AG09319 (cell line): ENCODE measurements at regions not wholly inside any gene's neighbourhood (a gene's known extent, or its start where the extent isn't known, plus 50 kb on each side); places are given as distances from the start of the nearest gene placed in this dataset.
A peak's percentile ranks its signal among the peaks of the same experiment; 100 is the strongest.

ENCODE experiments used
- DNase-seq: peaks from one replicate; pipeline ENCODE4 v3.0.0-alpha.2; 2010; ENCODE audit warnings: low read depth; ENCODE audit errors: extremely low read depth
- TF ChIP-seq, protein P1 (sequence below): IDR thresholded peaks from 2 replicates; pipeline ENCODE4 v1.5.1; 2011; ENCODE audit warnings: low read depth, mild to moderate bottlenecking, inconsistent platforms, low read length, moderate library complexity

DNA sequence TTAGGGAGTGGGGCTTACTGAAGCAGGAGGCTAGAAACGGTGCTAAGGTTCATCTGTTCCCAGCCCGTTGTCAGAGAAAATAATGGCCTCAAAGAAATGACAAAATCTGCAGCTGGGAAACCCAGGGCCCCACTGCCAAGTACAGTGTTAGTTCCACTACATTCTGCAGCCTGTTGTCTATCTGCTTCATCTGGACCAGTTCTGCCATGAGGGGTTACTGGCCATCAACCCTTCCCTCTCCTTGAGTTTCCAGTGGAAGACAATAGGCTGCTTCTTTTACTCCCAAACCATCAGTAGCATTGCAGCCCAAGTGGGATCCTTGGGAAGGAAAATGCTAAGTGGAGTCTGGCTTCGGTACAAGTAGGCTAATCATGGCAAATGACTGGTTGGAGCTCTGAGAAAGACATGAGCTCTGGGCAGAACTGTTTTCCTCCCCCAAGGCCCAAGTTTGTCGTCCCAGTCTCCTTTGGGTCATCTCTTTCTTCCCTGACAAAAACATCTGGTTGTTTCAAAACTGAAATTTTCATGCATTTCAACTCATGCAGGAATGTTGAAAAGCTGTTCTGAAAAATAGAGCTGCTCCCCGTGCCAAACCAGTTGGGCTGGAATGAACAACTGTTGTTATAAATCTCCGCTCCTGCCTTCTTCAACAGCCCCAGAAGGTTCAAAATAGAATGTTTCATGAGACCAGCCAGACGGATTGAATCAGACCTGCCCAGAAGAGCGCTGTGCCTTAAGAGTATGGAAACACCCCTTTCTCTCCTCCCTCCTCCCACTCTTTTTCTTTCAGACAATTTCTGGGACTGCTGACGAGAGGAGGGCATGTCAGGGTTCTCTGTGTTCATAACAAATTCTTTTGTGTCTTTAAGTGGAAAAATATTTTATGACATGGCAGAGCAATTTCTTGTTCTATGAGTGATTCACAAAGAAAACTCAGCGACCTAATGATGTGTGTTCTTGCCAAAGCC is 116.6 kb downstream of the RAB18 start:
- DNase-seq = peak; percentile 78
- TF ChIP-seq, protein P1, sequence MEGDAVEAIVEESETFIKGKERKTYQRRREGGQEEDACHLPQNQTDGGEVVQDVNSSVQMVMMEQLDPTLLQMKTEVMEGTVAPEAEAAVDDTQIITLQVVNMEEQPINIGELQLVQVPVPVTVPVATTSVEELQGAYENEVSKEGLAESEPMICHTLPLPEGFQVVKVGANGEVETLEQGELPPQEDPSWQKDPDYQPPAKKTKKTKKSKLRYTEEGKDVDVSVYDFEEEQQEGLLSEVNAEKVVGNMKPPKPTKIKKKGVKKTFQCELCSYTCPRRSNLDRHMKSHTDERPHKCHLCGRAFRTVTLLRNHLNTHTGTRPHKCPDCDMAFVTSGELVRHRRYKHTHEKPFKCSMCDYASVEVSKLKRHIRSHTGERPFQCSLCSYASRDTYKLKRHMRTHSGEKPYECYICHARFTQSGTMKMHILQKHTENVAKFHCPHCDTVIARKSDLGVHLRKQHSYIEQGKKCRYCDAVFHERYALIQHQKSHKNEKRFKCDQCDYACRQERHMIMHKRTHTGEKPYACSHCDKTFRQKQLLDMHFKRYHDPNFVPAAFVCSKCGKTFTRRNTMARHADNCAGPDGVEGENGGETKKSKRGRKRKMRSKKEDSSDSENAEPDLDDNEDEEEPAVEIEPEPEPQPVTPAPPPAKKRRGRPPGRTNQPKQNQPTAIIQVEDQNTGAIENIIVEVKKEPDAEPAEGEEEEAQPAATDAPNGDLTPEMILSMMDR = no peak

DNA sequence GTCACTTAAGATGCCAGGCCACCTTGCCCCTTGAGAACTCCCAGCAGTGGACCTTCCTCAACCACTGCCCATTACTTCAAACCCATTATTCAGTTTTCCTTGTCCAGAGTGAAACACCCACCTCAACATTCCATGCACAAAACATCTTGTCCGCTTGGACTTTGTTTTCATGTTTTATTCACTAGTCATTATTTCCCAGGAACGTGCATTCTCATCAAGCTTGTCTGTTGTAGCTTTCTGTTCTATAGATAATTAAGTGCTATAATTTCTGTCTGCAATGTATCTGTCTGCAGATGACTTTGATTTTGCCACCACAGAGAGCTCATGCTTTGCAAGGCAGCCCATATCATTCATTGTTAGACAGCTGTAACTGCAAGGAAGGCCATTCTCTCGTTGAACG is 117.4 kb downstream of the RAB18 start:
- DNase-seq = no peak
- TF ChIP-seq, protein P1 = no peak

DNA sequence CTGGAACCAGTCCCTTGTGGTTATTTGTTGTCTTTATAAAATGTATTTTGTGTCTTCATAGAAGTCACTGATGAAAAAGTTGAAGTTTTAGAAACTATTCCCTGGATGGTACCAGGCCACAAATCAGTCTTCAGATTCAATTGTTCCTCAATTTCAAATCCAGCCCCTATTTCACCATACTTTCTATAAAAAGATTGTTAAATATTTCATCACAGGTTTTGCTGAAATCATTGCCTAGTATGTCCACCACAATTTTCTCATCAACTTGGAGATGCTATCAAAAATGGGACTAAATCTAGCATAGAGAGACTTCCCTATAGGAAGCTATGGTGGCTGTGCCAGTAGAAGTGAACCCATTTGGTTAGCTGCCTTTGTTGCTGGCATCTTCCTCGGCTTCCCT is 118.5 kb downstream of the RAB18 start:
- no peak for DNase-seq
- TF ChIP-seq, protein P1 = no peak
